RWPE2 (cell line): ENCODE measurements at regions not wholly inside any gene's neighbourhood (a gene's known extent, or its start where the extent isn't known, plus 50 kb on each side); places are given as distances from the start of the nearest gene placed in this dataset.

ENCODE experiments used
- ATAC-seq: fragments of 200-7000 bp; cut with Tn5 transposase; 3 replicates; pipeline ENCODE4 v1.9.1; 2021; ENCODE audit warnings: low read depth
- DNase-seq: peaks from one replicate; pipeline ENCODE4 v3.0.0-alpha.2; 2020; ENCODE audit warnings: low spot score
- H3K27ac ChIP-seq: fragments of 450-650 bp; 2 replicates; pipeline ENCODE4 v1.5.1; 2017; ENCODE audit warnings: mild to moderate bottlenecking; ENCODE audit not compliant: poor library complexity, severe bottlenecking
- H3K27me3 ChIP-seq: fragments of 250-450 bp; sonication (Bioruptor Pico); 2 replicates; pipeline ENCODE4 v1.5.1; 2021; ENCODE audit warnings: mild to moderate bottlenecking, moderate library complexity; ENCODE audit not compliant: insufficient read depth, poor library complexity, severe bottlenecking
- H3K36me3 ChIP-seq: fragments of 250-450 bp; sonication (Bioruptor Pico); 2 replicates; pipeline ENCODE4 v1.5.1; 2020; ENCODE audit warnings: low read depth, mild to moderate bottlenecking, moderate library complexity
- H3K4me1 ChIP-seq: fragments of 250-450 bp; sonication (Bioruptor Pico); 2 replicates; pipeline ENCODE4 v1.5.1; 2021; ENCODE audit warnings: mild to moderate bottlenecking, moderate library complexity; ENCODE audit not compliant: insufficient read depth, poor library complexity, severe bottlenecking
- H3K4me3 ChIP-seq: fragments of 250-450 bp; sonication (Bioruptor Pico); 2 replicates; pipeline ENCODE4 v1.5.1; 2021; ENCODE audit warnings: mild to moderate bottlenecking, moderate library complexity; ENCODE audit not compliant: severe bottlenecking
- H3K9me3 ChIP-seq: fragments of 250-450 bp; sonication (Bioruptor Pico); 2 replicates; pipeline ENCODE4 v1.5.1; 2021; ENCODE audit warnings: mild to moderate bottlenecking, moderate library complexity; ENCODE audit not compliant: severe bottlenecking
- TF ChIP-seq, protein P1 (sequence below): fragments of 450-650 bp; IDR thresholded peaks from one replicate; pipeline ENCODE4 v1.5.1; 2017; ENCODE audit warnings: mild to moderate bottlenecking, moderate library complexity; ENCODE audit not compliant: poor library complexity, severe bottlenecking

DNA sequence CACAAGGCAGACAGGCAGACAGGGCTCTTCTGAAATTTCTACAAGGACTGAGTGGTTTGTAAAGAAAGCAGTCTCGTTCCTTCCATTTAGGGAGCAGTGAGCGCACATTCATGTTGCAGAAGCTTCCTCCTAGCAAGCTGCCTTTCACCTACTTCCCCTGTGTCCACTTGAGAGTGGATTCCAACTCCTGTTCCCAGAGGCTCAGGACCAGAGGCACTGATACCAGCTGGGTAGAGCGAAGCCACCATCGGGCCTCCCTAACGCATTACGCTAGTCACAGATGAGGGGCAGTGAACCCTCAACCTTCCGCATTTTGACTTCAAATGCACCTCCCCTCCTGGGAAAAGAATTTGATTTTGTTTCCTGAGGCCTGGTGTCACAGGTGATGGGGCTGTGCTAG is 215.8 kb downstream of the SIPA1L2 start:
- TF ChIP-seq, protein P1, sequence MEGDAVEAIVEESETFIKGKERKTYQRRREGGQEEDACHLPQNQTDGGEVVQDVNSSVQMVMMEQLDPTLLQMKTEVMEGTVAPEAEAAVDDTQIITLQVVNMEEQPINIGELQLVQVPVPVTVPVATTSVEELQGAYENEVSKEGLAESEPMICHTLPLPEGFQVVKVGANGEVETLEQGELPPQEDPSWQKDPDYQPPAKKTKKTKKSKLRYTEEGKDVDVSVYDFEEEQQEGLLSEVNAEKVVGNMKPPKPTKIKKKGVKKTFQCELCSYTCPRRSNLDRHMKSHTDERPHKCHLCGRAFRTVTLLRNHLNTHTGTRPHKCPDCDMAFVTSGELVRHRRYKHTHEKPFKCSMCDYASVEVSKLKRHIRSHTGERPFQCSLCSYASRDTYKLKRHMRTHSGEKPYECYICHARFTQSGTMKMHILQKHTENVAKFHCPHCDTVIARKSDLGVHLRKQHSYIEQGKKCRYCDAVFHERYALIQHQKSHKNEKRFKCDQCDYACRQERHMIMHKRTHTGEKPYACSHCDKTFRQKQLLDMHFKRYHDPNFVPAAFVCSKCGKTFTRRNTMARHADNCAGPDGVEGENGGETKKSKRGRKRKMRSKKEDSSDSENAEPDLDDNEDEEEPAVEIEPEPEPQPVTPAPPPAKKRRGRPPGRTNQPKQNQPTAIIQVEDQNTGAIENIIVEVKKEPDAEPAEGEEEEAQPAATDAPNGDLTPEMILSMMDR, result no peak
- Histone ChIP-seq H3K27me3 (no peaks in the 10 kb centered on the region), H3K36me3 (no peaks in the 10 kb centered on the region), H3K27ac (no peak overlapping the region), H3K9me3 (no peaks in the 10 kb centered on the region), H3K4me1 (no peaks in the 10 kb centered on the region), H3K4me3 (no peak overlapping the region)
- ATAC-seq, result no peak
- no peak for DNase-seq

DNA sequence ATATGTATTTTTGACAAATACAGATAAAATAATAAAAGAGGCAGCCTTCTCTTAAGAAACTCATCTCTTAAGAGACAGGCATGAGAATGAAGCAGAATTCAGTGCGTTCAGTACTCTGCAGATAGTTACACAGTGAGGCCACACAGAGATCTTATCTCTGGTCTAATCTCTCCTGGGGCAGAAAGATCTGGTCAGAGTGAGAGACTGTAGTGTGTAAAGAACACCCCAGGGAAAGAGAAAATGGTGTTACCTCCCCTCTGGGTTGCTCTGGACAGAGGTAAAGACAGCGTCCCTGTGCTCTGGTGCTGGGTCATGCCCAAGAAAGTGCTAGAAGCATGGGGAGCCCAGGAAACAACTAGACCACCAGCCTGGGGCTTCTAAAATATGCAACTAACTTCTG is 216.3 kb downstream of the SIPA1L2 start:
- Histone ChIP-seq H3K4me3 (no peak overlapping the region), H3K36me3 (no peaks in the 10 kb centered on the region), H3K9me3 (no peaks in the 10 kb centered on the region), H3K27me3 (no peaks in the 10 kb centered on the region), H3K27ac (no peak overlapping the region), H3K4me1 (no peaks in the 10 kb centered on the region)
- TF ChIP-seq, protein P1, result no peak
- no peak for ATAC-seq
- no peak for DNase-seq

DNA sequence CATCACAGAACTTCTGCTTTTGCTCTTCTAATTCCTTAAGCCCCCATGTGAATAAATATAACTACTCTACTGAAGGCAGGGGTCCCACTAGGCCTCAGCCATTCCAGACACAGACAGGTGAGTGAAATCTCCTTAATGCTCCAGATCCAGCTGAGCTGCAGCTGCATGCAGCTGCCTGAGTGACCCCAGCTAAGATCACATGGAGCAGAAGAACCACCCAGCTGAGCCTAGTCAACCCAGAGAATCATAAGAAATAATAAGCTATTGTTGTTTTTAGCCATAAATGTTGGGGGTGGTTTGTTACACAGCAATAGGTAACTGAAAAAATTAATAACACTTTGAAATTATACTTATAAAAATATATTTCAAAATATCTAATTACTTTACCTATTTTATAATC is 220.3 kb downstream of the SIPA1L2 start:
- Histone ChIP-seq H3K4me1 (no peaks in the 10 kb centered on the region), H3K36me3 (no peaks in the 10 kb centered on the region), H3K4me3 (no peak overlapping the region), H3K27ac (no peak overlapping the region), H3K9me3 (no peaks in the 10 kb centered on the region), H3K27me3 (no peaks in the 10 kb centered on the region)
- ATAC-seq (no peak), DNase-seq (no peak)
- TF ChIP-seq, protein P1, result no peak

DNA sequence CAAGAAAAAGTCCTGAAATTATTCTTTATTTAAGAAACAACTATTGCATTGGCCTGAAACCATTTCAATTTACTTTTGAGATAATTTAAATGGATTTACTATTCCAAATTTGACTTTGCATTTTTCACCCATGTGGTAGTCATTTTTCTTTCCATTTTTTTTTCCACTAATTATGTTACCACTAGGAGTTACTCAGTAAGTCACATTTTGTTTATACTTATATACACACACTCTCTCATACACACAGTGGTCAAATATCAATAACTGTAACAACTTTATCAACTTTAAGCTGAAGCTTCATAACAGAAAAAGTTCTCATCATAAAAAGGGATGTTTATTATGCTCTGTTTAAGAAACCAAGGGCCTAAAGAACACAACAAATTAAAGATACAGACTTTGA is 222.8 kb downstream of the SIPA1L2 start:
- DNase-seq (no peak), ATAC-seq (no peak)
- H3K4me3 ChIP-seq, result no peak overlapping the region
- H3K4me1 ChIP-seq, result no peaks in the 10 kb centered on the region
- TF ChIP-seq, protein P1, result no peak
- H3K27ac ChIP-seq, result no peak overlapping the region
- H3K9me3 ChIP-seq, result no peaks in the 10 kb centered on the region
- no peaks in the 10 kb centered on the region for H3K36me3 ChIP-seq
- H3K27me3 ChIP-seq, result no peaks in the 10 kb centered on the region

DNA sequence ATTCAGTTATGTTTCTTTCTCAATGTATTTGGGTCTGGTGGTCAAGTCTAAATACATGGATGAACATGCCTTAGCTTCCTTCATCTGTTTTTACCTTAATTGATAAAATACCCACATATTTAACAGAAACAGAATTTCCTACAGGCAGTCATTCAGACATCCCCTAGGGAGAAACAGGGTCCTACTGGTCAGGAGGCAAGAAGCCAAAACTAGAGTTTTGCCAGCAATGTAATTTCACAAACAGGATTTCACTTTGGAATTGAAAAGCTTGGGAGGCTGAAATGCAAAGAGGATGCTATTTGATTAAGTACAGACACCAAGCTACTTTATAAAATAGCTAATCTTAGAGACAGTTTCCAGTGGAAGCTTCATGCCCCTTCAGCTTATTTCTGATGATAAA is 224.2 kb downstream of the SIPA1L2 start:
- Histone ChIP-seq H3K9me3 (no peaks in the 10 kb centered on the region), H3K27ac (no peak overlapping the region), H3K27me3 (no peaks in the 10 kb centered on the region), H3K4me3 (no peak overlapping the region), H3K36me3 (no peaks in the 10 kb centered on the region), H3K4me1 (no peaks in the 10 kb centered on the region)
- DNase-seq (no peak), ATAC-seq (no peak)
- TF ChIP-seq, protein P1, result no peak
